Gastrocnemius medialis (tissue), 4 donors: ENCODE measurements at regions not wholly inside any gene's neighbourhood (a gene's known extent, or its start where the extent isn't known, plus 50 kb on each side); places are given as distances from the start of the nearest gene placed in this dataset.

Source experiments
- ATAC-seq, 2 donors: fragments of 150-250 bp; one replicate each; pipeline ENCODE4 v1.9.1; 2016
- DNase-seq, 2 donors: peaks; one replicate each; pipeline ENCODE4 v3.0.0-alpha.2; 2019
- H3K27ac ChIP-seq, 4 donors: fragments of 200-600 bp; sonication (generic); 1 replicate in 1 of 4; 2 replicates in 3 of 4; pipeline ENCODE4 v1.5.1; 2016 to 2018; ENCODE audit warnings: mild to moderate bottlenecking in 2 of 4, moderate library complexity in 1 of 4
- H3K27me3 ChIP-seq, 3 donors: fragments of 200-600 bp; sonication (generic) in 2 of 3; 1 replicate in 1 of 3; 2 replicates in 2 of 3; pipeline versions ENCODE4 v1.5.1 to v1.6.0; 2016 to 2019; ENCODE audit warnings: mild to moderate bottlenecking in 1 of 3, moderate library complexity in 1 of 3
- H3K36me3 ChIP-seq, 2 donors: fragments of 200-600 bp; sonication (generic) in 1 of 2; one replicate each; pipeline ENCODE4 v1.5.1; 2017 to 2018
- H3K4me1 ChIP-seq, 2 donors: fragments of 200-600 bp; sonication (generic) in 1 of 2; one replicate each; pipeline ENCODE4 v1.5.1; 2016 to 2017; ENCODE audit warnings: mild to moderate bottlenecking in 2 of 2
- H3K4me3 ChIP-seq, 4 donors: fragments of 200-600 bp; sonication (generic) in 3 of 4; 1 replicate in 1 of 4; 2 replicates in 3 of 4; pipeline ENCODE4 v1.5.1; 2016 to 2019; ENCODE audit warnings: mild to moderate bottlenecking in 2 of 4
- H3K9me3 ChIP-seq, 3 donors: fragments of 200-600 bp; sonication (generic) in 2 of 3; 1 replicate in 1 of 3; 2 replicates in 2 of 3; pipeline ENCODE4 v1.5.1; 2016 to 2019
- POLR2A ChIP-seq, 2 donors: fragments of 450-650 bp; IDR thresholded peaks; one replicate each; pipeline ENCODE4 v1.6.1; 2017; ENCODE audit warnings: antibody characterized with exemption in 2 of 2, mild to moderate bottlenecking in 2 of 2, moderate library complexity in 2 of 2
- in situ Hi-C, 4 donors: fragments of 200-750 bp; cut with MboI; loops; one replicate each; pipeline versions ENCODE4 v1.15.0 to v1.8.0; 2017; ENCODE audit warnings: low sequenced_read_pairs in 4 of 4
- intact Hi-C: fragments of 100-400 bp; cut with DNase I; formaldehyde crosslinking; loops from one replicate; pipeline ENCODE4 v1.15.1; 2023; ENCODE audit warnings: low total_unique reads
- TF ChIP-seq, protein P1 (sequence below), 5 experiments: fragments of 450-650 bp in 3 of 5; fragments of 200-600 bp in 2 of 5; sonication (generic) in 2 of 5; IDR thresholded peaks in 4 of 5; conservative IDR thresholded peaks in 1 of 5; 1 replicate in 4 of 5; 2 replicates in 1 of 5; pipeline ENCODE4 v1.5.1; 2016 to 2019; ENCODE audit warnings: antibody characterized with exemption in 5 of 5, mild to moderate bottlenecking in 3 of 5, moderate library complexity in 3 of 5

DNA sequence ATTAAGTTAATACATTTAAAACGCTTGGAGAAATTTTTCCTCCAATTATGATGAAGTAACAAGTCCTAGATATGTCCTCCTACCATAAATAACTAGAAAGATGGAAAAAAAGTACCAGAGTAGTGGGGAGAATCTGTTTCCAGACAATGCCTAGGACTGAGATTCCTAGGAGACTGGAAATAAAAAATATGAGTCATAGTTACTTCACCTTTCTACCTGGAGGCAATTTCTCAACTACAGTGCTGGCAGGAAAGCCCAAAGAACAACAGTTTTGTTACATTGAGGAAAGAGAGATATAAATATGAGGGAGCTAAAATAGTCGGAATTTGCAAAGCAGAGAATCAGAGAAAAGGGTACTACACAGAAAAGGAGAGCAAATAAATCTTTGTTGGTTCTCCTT, 202.1 kb upstream of the ARHGAP42 start:
- no peak for TF ChIP-seq POLR2A (IDR thresholded peaks at IDR 0.05)
- TF ChIP-seq, protein P1, sequence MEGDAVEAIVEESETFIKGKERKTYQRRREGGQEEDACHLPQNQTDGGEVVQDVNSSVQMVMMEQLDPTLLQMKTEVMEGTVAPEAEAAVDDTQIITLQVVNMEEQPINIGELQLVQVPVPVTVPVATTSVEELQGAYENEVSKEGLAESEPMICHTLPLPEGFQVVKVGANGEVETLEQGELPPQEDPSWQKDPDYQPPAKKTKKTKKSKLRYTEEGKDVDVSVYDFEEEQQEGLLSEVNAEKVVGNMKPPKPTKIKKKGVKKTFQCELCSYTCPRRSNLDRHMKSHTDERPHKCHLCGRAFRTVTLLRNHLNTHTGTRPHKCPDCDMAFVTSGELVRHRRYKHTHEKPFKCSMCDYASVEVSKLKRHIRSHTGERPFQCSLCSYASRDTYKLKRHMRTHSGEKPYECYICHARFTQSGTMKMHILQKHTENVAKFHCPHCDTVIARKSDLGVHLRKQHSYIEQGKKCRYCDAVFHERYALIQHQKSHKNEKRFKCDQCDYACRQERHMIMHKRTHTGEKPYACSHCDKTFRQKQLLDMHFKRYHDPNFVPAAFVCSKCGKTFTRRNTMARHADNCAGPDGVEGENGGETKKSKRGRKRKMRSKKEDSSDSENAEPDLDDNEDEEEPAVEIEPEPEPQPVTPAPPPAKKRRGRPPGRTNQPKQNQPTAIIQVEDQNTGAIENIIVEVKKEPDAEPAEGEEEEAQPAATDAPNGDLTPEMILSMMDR (IDR thresholded peaks at IDR 0.05 in 4 of 5, conservative IDR thresholded peaks at IDR 0.05 in 1 of 5), result no peak
- in situ Hi-C loops, result no loop called here

DNA sequence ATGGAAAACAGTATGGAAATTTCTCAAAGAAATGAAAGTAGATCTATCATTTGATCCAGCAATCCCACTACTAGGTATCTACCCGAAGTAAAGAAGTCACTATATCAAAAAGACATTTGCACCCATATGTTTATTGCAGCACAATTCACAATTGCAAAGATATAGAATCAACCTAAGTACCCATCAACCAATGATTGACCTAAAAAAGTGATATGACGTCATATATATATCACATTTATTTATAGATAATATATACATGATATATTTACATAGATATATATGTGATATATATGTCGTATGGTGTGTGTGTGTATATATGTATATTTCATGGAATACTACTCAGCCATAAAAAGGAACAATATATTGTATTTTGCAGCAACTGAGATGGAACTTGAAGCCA, 188.3 kb upstream of the ARHGAP42 start:
- no peaks in the 10 kb centered on the region for H3K27me3 ChIP-seq
- intact Hi-C loops (no loop called here), in situ Hi-C loops (no loop called here)
- DNase-seq (no peak), ATAC-seq (no peak)
- H3K27ac ChIP-seq, result no peak overlapping the region
- H3K4me3 ChIP-seq, result no peak overlapping the region
- no peaks in the 10 kb centered on the region for H3K9me3 ChIP-seq
- H3K4me1 ChIP-seq, result no peaks in the 10 kb centered on the region
- H3K36me3 ChIP-seq, result no peaks in the 10 kb centered on the region
- TF ChIP-seq, protein P1 (IDR thresholded peaks at IDR 0.05 in 4 of 5, conservative IDR thresholded peaks at IDR 0.05 in 1 of 5), result no peak
- TF ChIP-seq POLR2A (IDR thresholded peaks at IDR 0.05), result no peak

More for the DNA sequence above, 202.1 kb upstream of the ARHGAP42 start:
- no peaks in the 10 kb centered on the region for H3K27me3 ChIP-seq
- no peaks in the 10 kb centered on the region for H3K36me3 ChIP-seq
- H3K27ac ChIP-seq, result no peak overlapping the region
- intact Hi-C loops, result no loop called here
- DNase-seq (no peak), ATAC-seq (no peak)
- H3K4me1 ChIP-seq, result no peaks in the 10 kb centered on the region
- no peak overlapping the region for H3K4me3 ChIP-seq
- no peaks in the 10 kb centered on the region for H3K9me3 ChIP-seq

DNA sequence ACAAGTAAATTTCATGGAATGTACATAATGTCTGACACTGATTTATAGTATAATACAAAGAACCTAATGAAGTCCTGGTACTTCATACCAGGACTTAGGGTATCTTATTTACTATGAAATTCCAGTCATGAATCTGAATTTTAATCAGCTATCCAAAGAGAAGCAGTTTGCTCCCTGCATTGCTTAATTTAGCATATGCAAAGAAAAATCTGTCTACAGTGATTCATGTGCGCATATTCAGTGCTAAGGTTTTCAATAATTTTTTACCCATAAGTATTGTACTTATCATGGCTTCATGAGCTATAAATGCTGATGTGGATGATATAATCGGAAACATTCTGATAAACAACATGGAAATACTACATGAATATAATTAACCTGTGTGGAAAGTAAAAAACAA, 185.6 kb upstream of the ARHGAP42 start:
- ATAC-seq, result no peak
- Histone ChIP-seq H3K27ac (no peak overlapping the region), H3K27me3 (no peaks in the 10 kb centered on the region), H3K36me3 (no peaks in the 10 kb centered on the region), H3K4me1 (no peaks in the 10 kb centered on the region), H3K4me3 (no peak overlapping the region), H3K9me3 (no peaks in the 10 kb centered on the region)
- no peak for DNase-seq
- intact Hi-C loops (no loop called here), in situ Hi-C loops (no loop called here)
- TF ChIP-seq, protein P1 (IDR thresholded peaks at IDR 0.05 in 4 of 5, conservative IDR thresholded peaks at IDR 0.05 in 1 of 5), result no peak
- no peak for TF ChIP-seq POLR2A (IDR thresholded peaks at IDR 0.05)

DNA sequence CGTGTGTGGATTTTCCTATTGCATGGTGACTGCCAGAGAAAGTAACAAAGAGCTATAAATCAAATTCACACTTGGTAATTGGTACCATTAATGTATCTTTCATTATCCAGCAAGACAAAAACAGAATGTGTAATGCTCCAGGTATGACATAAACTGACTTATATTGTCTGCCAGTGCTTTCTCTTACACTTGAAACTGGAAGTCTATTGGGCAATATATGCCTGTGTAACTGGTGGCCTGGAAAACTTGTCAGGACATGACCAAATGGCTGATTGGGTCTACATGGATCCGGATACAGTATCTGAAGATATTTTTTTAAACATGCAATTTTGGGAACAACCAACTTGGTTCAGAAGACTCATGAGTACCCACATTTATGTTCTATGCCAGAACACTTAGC, 174.6 kb upstream of the ARHGAP42 start:
- intact Hi-C loops, result no loop called here
- H3K4me1 ChIP-seq, result no peaks in the 10 kb centered on the region
- H3K27ac ChIP-seq, result no peak overlapping the region
- ATAC-seq, result no peak
- H3K9me3 ChIP-seq, result no peaks in the 10 kb centered on the region
- no peak for TF ChIP-seq POLR2A (IDR thresholded peaks at IDR 0.05)
- TF ChIP-seq, protein P1 (IDR thresholded peaks at IDR 0.05 in 4 of 5, conservative IDR thresholded peaks at IDR 0.05 in 1 of 5), result no peak
- H3K36me3 ChIP-seq, result no peaks in the 10 kb centered on the region
- in situ Hi-C loops, result no loop called here
- H3K4me3 ChIP-seq, result no peak overlapping the region
- DNase-seq, result no peak
- no peaks in the 10 kb centered on the region for H3K27me3 ChIP-seq

DNA sequence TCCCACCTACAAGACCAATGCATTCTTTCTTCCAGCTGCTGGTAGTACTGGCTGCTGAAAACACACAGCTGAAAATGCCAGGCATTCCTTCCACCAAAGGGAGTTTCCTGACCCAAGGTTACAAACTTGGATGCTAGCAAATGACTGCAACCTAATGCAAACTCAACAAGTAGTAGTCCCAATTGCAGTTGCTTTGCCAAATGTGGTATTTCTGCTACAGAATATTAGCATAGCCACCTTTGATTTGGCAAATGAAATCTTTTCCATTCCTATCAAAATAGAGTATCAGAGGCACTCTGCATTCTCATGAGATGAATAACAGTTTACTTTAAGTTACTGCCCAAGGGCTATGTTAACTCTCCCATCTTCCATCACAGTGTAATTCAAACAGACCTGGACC, 172.0 kb upstream of the ARHGAP42 start:
- DNase-seq (no peak), ATAC-seq (no peak)
- in situ Hi-C loops, result no loop called here
- no peaks in the 10 kb centered on the region for H3K9me3 ChIP-seq
- no peaks in the 10 kb centered on the region for H3K4me1 ChIP-seq
- H3K36me3 ChIP-seq, result no peaks in the 10 kb centered on the region
- no peak for TF ChIP-seq POLR2A (IDR thresholded peaks at IDR 0.05)
- TF ChIP-seq, protein P1 (IDR thresholded peaks at IDR 0.05 in 4 of 5, conservative IDR thresholded peaks at IDR 0.05 in 1 of 5), result no peak
- H3K27ac ChIP-seq, result no peak overlapping the region
- intact Hi-C loops, result no loop called here
- no peak overlapping the region for H3K4me3 ChIP-seq
- no peaks in the 10 kb centered on the region for H3K27me3 ChIP-seq
